AG09309 (cell line): ENCODE measurements at regions not wholly inside any gene's neighbourhood (a gene's known extent, or its start where the extent isn't known, plus 50 kb on each side); places are given as distances from the start of the nearest gene placed in this dataset.
A peak's percentile ranks its signal among the peaks of the same experiment; 100 is the strongest.

Source experiments
- DNase-seq: peaks from one replicate; pipeline ENCODE4 v3.0.0-alpha.2; 2010; ENCODE audit warnings: low read depth
- H3K4me3 ChIP-seq: 2 replicates; pipeline ENCODE4 v1.5.1; 2011; ENCODE audit warnings: mild to moderate bottlenecking, low read depth, low read length, moderate library complexity; ENCODE audit not compliant: control insufficient read depth
- CTCF ChIP-seq: IDR thresholded peaks from 2 replicates; pipeline ENCODE4 v1.5.1; 2011; ENCODE audit warnings: mild to moderate bottlenecking, low read depth, low read length, inconsistent platforms; ENCODE audit not compliant: insufficient read depth, control insufficient read depth; ENCODE audit errors: missing control alignments

- H3K4me3 ChIP-seq = no peak overlapping the region
- DNase-seq = no peak
- no peak for TF ChIP-seq CTCF
Observed at GRCh38 chr7:42590771-42591310, 321.0 kb downstream of the C7orf25 start.

- TF ChIP-seq CTCF = no peak
- no peak for DNase-seq
Observed at GRCh38 chr7:42588876-42589275, 323.0 kb downstream of the C7orf25 start.

GRCh38 chr7:42587806-42588205 is 324.1 kb downstream of the C7orf25 start:
- DNase-seq = no peak
- no peak overlapping the region for H3K4me3 ChIP-seq
- TF ChIP-seq CTCF = no peak

More at GRCh38 chr7:42588876-42589275, 323.0 kb downstream of the C7orf25 start:
- no peak overlapping the region for H3K4me3 ChIP-seq

GRCh38 chr7:42580061-42580460 is 331.8 kb downstream of the C7orf25 start:
- no peak for TF ChIP-seq CTCF
- DNase-seq = no peak
- H3K4me3 ChIP-seq = no peak overlapping the region

GRCh38 chr7:42575171-42575570 is 336.7 kb downstream of the C7orf25 start:
- no peak for TF ChIP-seq CTCF
- DNase-seq = no peak
- H3K4me3 ChIP-seq = no peak overlapping the region

- peak; percentile 44 for TF ChIP-seq CTCF
Observed at GRCh38 chr7:42574685-42575084, 337.2 kb downstream of the C7orf25 start.

More at GRCh38 chr7:42574685-42575084, 337.2 kb downstream of the C7orf25 start:
- no peak for DNase-seq
- H3K4me3 ChIP-seq = no peak overlapping the region
